Pancreas (tissue), 10 donors: ENCODE measurements at regions not wholly inside any gene's neighbourhood (a gene's known extent, or its start where the extent isn't known, plus 50 kb on each side); places are given as distances from the start of the nearest gene placed in this dataset.
"Not testable (repeated sequence)": the region's sequence is repeated elsewhere in the genome, so short reads cannot be mapped to it uniquely, and the experiment has no call there.

Experiments
- ATAC-seq, 4 donors: fragments of 200-7000 bp; cut with Tn5 transposase; one replicate each; pipeline versions ENCODE4 v1.8.0 to v1.9.1; 2020; ENCODE audit warnings: mild to moderate bottlenecking in 4 of 4, moderate library complexity in 4 of 4
- DNase-seq, 6 donors: peaks; one replicate each; pipeline ENCODE4 v3.0.0-alpha.2; 2020
- FAIRE-seq: peaks from 2 replicates; lab custom pipeline; 2012; peaks lifted over from hg19 to GRCh38; lab: Jason Lieb, UNC
- H3K27ac ChIP-seq, 4 donors: fragments of 200-600 bp; sonication (generic); 1 replicate in 3 of 4; 2 replicates in 1 of 4; pipeline versions ENCODE4 v1.5.0 to v1.8.0; 2020
- H3K27me3 ChIP-seq, 4 donors: fragments of 200-600 bp; one replicate each; pipeline ENCODE4 v1.8.0; 2021
- H3K36me3 ChIP-seq, 3 donors: fragments of 200-600 bp; sonication (generic) in 1 of 3; one replicate each; pipeline versions ENCODE4 v1.5.0 to v1.8.0; 2020 to 2021
- H3K4me1 ChIP-seq, 3 donors: fragments of 200-600 bp; one replicate each; pipeline ENCODE4 v1.8.0; 2021
- H3K4me3 ChIP-seq, 4 donors: fragments of 200-600 bp; sonication (generic) in 2 of 4; one replicate each; pipeline versions ENCODE4 v1.5.0 to v1.8.0; 2020 to 2021
- H3K9me3 ChIP-seq, 4 donors: fragments of 200-600 bp; one replicate each; pipeline ENCODE4 v1.8.0; 2021
- WGBS, 2 donors: extraction: QIAGEN DNeasy Blood & Tissue Kit; methylation state at CpG; one replicate each; pipeline ENCODE4 v1.1.7; 2013; 5-methylcytosine and 5-hydroxymethylcytosine counted together
- intact Hi-C, 3 donors: fragments of 100-400 bp; cut with DNase I; formaldehyde crosslinking; loops; one replicate each; pipeline versions ENCODE4 v1.11.1 to v1.14.2; 2022
- TF ChIP-seq, protein P1 (sequence below), 4 donors: fragments of 200-600 bp; sonication (generic) in 3 of 4; IDR thresholded peaks; one replicate each; pipeline versions ENCODE4 v1.5.0 to v1.8.0; 2021; ENCODE audit warnings: antibody characterized with exemption in 4 of 4
- donor health status: healthy with polysubstance abuse.
- donor health status: DM: no; HTN: no; CAD: no; lungs with moderate emphysema.
- donor health status: DM: no; HTN: no; CAD: no.
- donor health status: control.
- donor health status: control.
- donor health status: Bipolar disorder and iron deficiency.
- donor health status: DM: yes; HTN: yes; CAD: no.
- donor health status: DM: no; HTN: no; CAD: no.
- donor health status: DM: no; HTN: no; CAD: no.
- donor health status: DM: yes; HTN: yes; CAD: no.

DNA sequence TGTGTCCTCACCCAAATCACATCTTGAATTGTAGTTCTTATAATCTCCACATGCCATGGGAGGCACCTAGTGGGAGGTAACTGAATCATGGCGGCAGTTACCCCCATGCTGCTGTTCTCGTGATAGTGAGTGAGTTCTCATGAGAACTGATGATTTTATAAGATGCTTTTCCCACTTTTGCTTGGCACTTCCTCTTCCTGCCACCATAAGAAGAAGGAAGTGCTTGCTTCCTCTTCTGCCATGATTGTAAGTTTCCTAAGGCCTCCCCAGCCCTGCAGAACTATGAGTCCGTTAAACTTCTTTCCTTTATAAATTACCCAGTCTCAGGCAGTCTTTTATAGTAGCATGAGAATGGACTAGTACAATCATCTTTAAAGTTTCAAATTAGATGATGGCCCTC is 902.4 kb upstream of the PIK3C3 start:
- DNase-seq (no peak), FAIRE-seq (no peak), ATAC-seq (no peak)
- H3K4me1 ChIP-seq: no peaks in the 10 kb centered on the region
- TF ChIP-seq, protein P1, sequence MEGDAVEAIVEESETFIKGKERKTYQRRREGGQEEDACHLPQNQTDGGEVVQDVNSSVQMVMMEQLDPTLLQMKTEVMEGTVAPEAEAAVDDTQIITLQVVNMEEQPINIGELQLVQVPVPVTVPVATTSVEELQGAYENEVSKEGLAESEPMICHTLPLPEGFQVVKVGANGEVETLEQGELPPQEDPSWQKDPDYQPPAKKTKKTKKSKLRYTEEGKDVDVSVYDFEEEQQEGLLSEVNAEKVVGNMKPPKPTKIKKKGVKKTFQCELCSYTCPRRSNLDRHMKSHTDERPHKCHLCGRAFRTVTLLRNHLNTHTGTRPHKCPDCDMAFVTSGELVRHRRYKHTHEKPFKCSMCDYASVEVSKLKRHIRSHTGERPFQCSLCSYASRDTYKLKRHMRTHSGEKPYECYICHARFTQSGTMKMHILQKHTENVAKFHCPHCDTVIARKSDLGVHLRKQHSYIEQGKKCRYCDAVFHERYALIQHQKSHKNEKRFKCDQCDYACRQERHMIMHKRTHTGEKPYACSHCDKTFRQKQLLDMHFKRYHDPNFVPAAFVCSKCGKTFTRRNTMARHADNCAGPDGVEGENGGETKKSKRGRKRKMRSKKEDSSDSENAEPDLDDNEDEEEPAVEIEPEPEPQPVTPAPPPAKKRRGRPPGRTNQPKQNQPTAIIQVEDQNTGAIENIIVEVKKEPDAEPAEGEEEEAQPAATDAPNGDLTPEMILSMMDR (IDR thresholded peaks at IDR 0.05): no peak
- no peaks in the 10 kb centered on the region for H3K27me3 ChIP-seq
- intact Hi-C loops: no loop called here
- H3K36me3 ChIP-seq: no peaks in the 10 kb centered on the region
- no peaks in the 10 kb centered on the region for H3K9me3 ChIP-seq
- no peak overlapping the region for H3K4me3 ChIP-seq
- WGBS, 2 donors: 72 to 77% methylated on average over 3 of the region's 3 CpGs
- H3K27ac ChIP-seq: no peak overlapping the region

DNA sequence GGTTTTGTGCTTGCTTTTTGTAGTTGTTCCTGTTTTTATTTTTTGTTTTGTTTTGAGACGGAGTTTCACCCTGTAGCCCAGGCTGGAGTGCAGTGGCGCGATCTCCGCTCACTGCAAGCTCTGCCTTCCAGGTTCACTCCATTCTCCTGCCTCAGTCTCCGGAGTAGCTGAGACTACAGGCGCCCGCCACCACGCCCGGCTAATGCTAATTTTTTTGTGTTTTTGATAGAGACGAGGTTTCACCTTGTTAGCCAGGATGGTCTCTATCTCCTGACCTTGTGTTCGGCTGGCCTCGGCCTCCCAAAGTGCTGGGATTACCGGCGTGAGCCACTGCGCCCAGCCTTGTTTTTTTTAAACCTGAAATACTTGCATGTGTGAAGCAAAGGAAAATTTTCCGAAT is 908.8 kb upstream of the PIK3C3 start:
- H3K27ac ChIP-seq, ATAC-seq, FAIRE-seq, H3K4me3 ChIP-seq, DNase-seq, H3K9me3 ChIP-seq, H3K27me3 ChIP-seq, H3K36me3 ChIP-seq, intact Hi-C loops, H3K4me1 ChIP-seq: not testable (repeated sequence)
- WGBS, 2 donors: 76 to 81% methylated on average over 16 of the region's 16 CpGs

DNA sequence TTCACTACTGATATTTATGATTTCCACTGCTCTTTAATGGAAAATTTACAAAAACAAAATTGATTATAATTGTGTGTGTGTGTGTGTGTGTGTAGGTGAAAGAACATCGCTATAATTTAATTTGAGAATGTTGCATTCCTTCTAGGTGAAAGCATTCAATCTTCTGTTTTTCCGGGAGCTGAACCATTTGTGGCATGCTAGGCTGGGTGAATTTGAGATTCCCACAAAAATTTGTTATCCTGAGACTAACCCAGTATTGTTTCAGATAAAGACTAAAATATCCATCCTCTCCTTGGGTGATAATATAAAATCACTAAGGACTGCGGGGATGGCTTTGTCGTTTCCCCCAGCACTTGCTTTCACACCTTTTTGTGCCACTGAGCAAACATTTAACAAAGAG is 911.2 kb upstream of the PIK3C3 start:
- H3K27me3 ChIP-seq: no peaks in the 10 kb centered on the region
- H3K9me3 ChIP-seq: no peaks in the 10 kb centered on the region
- no peak for ATAC-seq
- no peak overlapping the region for H3K27ac ChIP-seq
- intact Hi-C loops: no loop called here
- TF ChIP-seq, protein P1 (IDR thresholded peaks at IDR 0.05): no peak
- no peaks in the 10 kb centered on the region for H3K4me1 ChIP-seq
- no peak for DNase-seq
- no peaks in the 10 kb centered on the region for H3K36me3 ChIP-seq
- FAIRE-seq: no peak
- 51% methylated on average over 4 of the region's 4 CpGs for WGBS, 2 donors
- H3K4me3 ChIP-seq: no peak overlapping the region

DNA sequence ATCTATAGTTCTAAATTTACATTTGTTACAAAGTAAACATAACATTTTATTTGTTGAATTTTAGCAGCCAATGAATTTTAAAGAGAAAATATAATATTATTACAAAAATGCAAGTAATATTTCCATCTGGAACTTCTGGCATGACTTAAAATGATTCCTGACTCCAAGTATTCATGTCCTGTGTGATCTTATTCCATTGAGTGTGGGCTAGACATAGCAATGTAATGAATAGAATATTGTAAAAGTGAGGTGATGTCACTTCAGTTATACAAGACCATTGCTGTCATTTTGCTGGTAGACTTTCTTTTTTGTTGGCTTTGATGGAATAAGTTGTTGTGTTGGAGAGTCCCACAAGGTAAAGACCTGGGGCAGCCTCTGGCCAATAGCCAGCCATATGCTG is 912.2 kb upstream of the PIK3C3 start:
- Histone ChIP-seq H3K4me3 (no peak overlapping the region), H3K4me1 (no peaks in the 10 kb centered on the region), H3K27me3 (no peaks in the 10 kb centered on the region), H3K9me3 (no peaks in the 10 kb centered on the region), H3K36me3 (no peaks in the 10 kb centered on the region), H3K27ac (no peak overlapping the region)
- intact Hi-C loops: no loop called here
- ATAC-seq: no peak
- no peak for FAIRE-seq
- TF ChIP-seq, protein P1 (IDR thresholded peaks at IDR 0.05): no peak
- no peak for DNase-seq

DNA sequence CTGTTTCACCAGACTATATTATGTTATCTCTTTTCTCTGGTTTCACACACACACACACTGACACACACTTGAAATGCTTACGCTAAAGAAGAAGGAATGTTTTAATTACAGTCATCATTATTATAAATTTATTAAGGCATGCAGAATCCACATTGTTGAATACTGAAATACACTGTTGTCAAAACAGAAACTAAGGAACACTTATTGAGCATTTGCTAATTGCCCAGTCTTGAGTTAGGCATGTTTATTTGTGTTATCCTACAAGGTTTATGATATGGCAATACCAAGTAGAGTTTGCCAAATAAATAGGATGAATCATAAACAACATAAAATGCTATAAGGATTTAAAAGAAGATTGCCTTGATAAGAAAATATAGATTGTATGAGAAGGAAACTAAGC is 917.0 kb upstream of the PIK3C3 start:
- intact Hi-C loops: no loop called here
- no peak for ATAC-seq
- no peaks in the 10 kb centered on the region for H3K4me1 ChIP-seq

More for the DNA sequence above, 917.0 kb upstream of the PIK3C3 start:
- Histone ChIP-seq H3K27me3 (no peaks in the 10 kb centered on the region), H3K9me3 (no peaks in the 10 kb centered on the region), H3K27ac (no peak overlapping the region), H3K4me3 (no peak overlapping the region), H3K36me3 (no peaks in the 10 kb centered on the region)
- TF ChIP-seq, protein P1 (IDR thresholded peaks at IDR 0.05): no peak
- no peak for FAIRE-seq
- no peak for DNase-seq
- WGBS, 2 donors: 47 to 56% methylated on average over 1 of the region's 1 CpG
